ENCODE measurements at regions not wholly inside any gene's neighbourhood (a gene's known extent, or its start where the extent isn't known, plus 50 kb on each side); places are given as distances from the start of the nearest gene placed in this dataset.
"Not testable (repeated sequence)": the region's sequence is repeated elsewhere in the genome, so short reads cannot be mapped to it uniquely, and the experiment has no call there.

DNA sequence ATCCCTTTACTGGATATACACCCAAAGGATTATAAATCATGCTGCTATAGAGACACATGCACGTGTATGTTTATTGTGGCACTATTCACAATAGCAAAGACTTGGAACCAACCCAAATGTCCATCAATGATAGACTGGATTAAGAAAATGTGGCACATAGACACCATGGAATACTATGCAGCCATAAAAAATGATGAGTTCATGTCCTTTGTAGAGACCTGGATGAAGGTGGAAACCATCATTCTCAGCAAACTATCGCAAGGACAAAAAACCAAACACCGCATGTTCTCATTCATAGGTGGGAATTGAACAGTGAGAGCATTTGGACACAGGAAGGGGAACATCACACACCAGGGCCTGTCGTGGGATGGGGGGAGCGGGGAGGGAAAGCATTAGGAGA is 52.4 kb upstream of the FAM135A start:
- H3K4me1 Mint-ChIP-seq; H3K9me3 Mint-ChIP-seq; H3K36me3 Mint-ChIP-seq; H3K27ac ChIP-seq (ENCODE audit: low read depth, low read length); POLR2A ChIA-PET; H3K27ac Mint-ChIP-seq; H3K36me3 ChIP-seq (ENCODE audit: control insufficient read depth in 2 of 3, insufficient read depth in 3 of 3, low read length in 3 of 3); H3K4me1 ChIP-seq (ENCODE audit: control insufficient read depth in 2 of 2, insufficient read depth in 2 of 2, low read length in 2 of 2); H3K4me3 Mint-ChIP-seq; DNase-seq; ATAC-seq; H3K27me3 ChIP-seq (ENCODE audit: control insufficient read depth in 2 of 2, insufficient read depth in 2 of 2, low read length in 2 of 2); H3K4me3 ChIP-seq (ENCODE audit: low read length); CTCF ChIA-PET; H3K9me3 ChIP-seq (ENCODE audit: control insufficient read depth in 2 of 3, low read length in 3 of 3): not testable (repeated sequence)
- intact Hi-C loops (cut with micrococcal nuclease): loop anchor here in 1 of 2 donors (10.0 kb wide), 1 partner anchor 594 kb away; the partner anchor contains the start of gene B3GAT2
- peaks cover 0 to 10% (median 9%) of the 10 kb centered on the region in 5 donors for H3K27me3 Mint-ChIP-seq

DNA sequence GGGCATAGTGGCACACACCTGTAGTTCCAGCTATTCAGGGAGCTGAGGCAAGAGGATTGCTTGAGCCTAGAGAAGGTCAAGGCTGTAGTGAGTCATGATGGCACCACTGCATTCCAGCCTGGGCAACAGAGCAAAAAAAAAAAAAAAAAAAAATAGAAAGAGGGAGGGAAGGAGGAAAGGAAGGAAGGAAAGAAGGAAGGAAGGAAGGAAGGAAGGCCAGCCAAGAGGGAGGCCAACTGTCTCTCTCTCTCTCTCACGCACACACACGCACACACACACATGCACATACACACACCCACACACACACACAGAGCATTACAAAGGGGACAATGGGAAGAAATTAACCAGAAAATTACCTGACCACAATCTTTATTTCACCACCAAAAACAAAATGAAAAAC is 50.6 kb upstream of the COL9A1 start:
- Histone ChIP-seq H3K4me3 (ENCODE audit: low read length) (no peak overlapping the region), H3K27ac (ENCODE audit: low read depth, low read length) (no peak overlapping the region), H3K9me3 (ENCODE audit: control insufficient read depth in 2 of 3, low read length in 3 of 3) (no peaks in the 10 kb centered on the region), H3K4me1 (ENCODE audit: control insufficient read depth in 2 of 2, insufficient read depth in 2 of 2, low read length in 2 of 2) (no peaks in the 10 kb centered on the region), H3K27me3 (ENCODE audit: control insufficient read depth in 2 of 2, insufficient read depth in 2 of 2, low read length in 2 of 2) (no peaks in the 10 kb centered on the region), H3K36me3 (ENCODE audit: control insufficient read depth in 2 of 3, insufficient read depth in 3 of 3, low read length in 3 of 3) (no peaks in the 10 kb centered on the region)
- H3K36me3 Mint-ChIP-seq: no peaks in the 10 kb centered on the region
- H3K4me3 Mint-ChIP-seq: no peak overlapping the region
- H3K9me3 Mint-ChIP-seq: peaks cover 0 to 4% (median 0%) of the 10 kb centered on the region in 11 donors
- H3K4me1 Mint-ChIP-seq: no peaks in the 10 kb centered on the region
- intact Hi-C loops (cut with micrococcal nuclease): no loop called here
- no peak for DNase-seq
- H3K27ac Mint-ChIP-seq: no peak overlapping the region
- peaks cover 0 to 12% (median 0%) of the 10 kb centered on the region in 5 donors for H3K27me3 Mint-ChIP-seq
- ChIA-PET POLR2A (no interaction called here), CTCF (no interaction called here)
- ATAC-seq: no peak
